ENCODE measurements at regions not wholly inside any gene's neighbourhood (a gene's known extent, or its start where the extent isn't known, plus 50 kb on each side); places are given as distances from the start of the nearest gene placed in this dataset.

GRCh38 chr12:126355346-126355745, 1290.1 kb downstream of the AACS start:
- H3K4me3 ChIP-seq (replicated peaks; ENCODE audit: low read depth, low read length) = no peak overlapping the region
- no peak for TF ChIP-seq CTCF (IDR thresholded peaks at IDR 0.05; ENCODE audit: insufficient read depth, low read length, poor library complexity, severe bottlenecking)
- DNase-seq (ENCODE audit: extremely low read depth, insufficient read length) = peak; percentile 3
- H3K36me3 ChIP-seq (ENCODE audit: control insufficient read depth, insufficient read depth, low read length) = no peaks in the 10 kb centered on the region
- no peaks in the 10 kb centered on the region for H3K27me3 ChIP-seq (replicated peaks; ENCODE audit: control insufficient read depth, insufficient read depth, low read length)

GRCh38 chr12:126358806-126359205, 1293.6 kb downstream of the AACS start:
- Histone ChIP-seq H3K27me3 (replicated peaks; ENCODE audit: control insufficient read depth, insufficient read depth, low read length) (no peaks in the 10 kb centered on the region), H3K4me3 (replicated peaks; ENCODE audit: low read depth, low read length) (no peak overlapping the region), H3K36me3 (ENCODE audit: control insufficient read depth, insufficient read depth, low read length) (no peaks in the 10 kb centered on the region)
- TF ChIP-seq CTCF (IDR thresholded peaks at IDR 0.05; ENCODE audit: insufficient read depth, low read length, poor library complexity, severe bottlenecking) = no peak
- no peak for DNase-seq (ENCODE audit: extremely low read depth, insufficient read length)

- TF ChIP-seq CTCF (IDR thresholded peaks at IDR 0.05; ENCODE audit: insufficient read depth, low read length, poor library complexity, severe bottlenecking) = no peak
- no peak for DNase-seq (ENCODE audit: extremely low read depth, insufficient read length)
- Histone ChIP-seq H3K4me3 (replicated peaks; ENCODE audit: low read depth, low read length) (no peak overlapping the region), H3K36me3 (ENCODE audit: control insufficient read depth, insufficient read depth, low read length) (no peaks in the 10 kb centered on the region), H3K27me3 (replicated peaks; ENCODE audit: control insufficient read depth, insufficient read depth, low read length) (no peaks in the 10 kb centered on the region)
These were observed 1294.0 kb downstream of the AACS start for GRCh38 chr12:126359216-126359615.

- no peak for TF ChIP-seq CTCF (IDR thresholded peaks at IDR 0.05; ENCODE audit: insufficient read depth, low read length, poor library complexity, severe bottlenecking)
- no peaks in the 10 kb centered on the region for H3K36me3 ChIP-seq (ENCODE audit: control insufficient read depth, insufficient read depth, low read length)
- no peaks in the 10 kb centered on the region for H3K27me3 ChIP-seq (replicated peaks; ENCODE audit: control insufficient read depth, insufficient read depth, low read length)
- no peak overlapping the region for H3K4me3 ChIP-seq (replicated peaks; ENCODE audit: low read depth, low read length)
- no peak for DNase-seq (ENCODE audit: extremely low read depth, insufficient read length)
These were observed 1296.6 kb downstream of the AACS start for GRCh38 chr12:126361804-126362203.

GRCh38 chr12:126362493-126362892, 1297.3 kb downstream of the AACS start:
- no peaks in the 10 kb centered on the region for H3K27me3 ChIP-seq (replicated peaks; ENCODE audit: control insufficient read depth, insufficient read depth, low read length)
- no peak for DNase-seq (ENCODE audit: extremely low read depth, insufficient read length)
- H3K36me3 ChIP-seq (ENCODE audit: control insufficient read depth, insufficient read depth, low read length) = no peaks in the 10 kb centered on the region
- no peak overlapping the region for H3K4me3 ChIP-seq (replicated peaks; ENCODE audit: low read depth, low read length)
- TF ChIP-seq CTCF (IDR thresholded peaks at IDR 0.05; ENCODE audit: insufficient read depth, low read length, poor library complexity, severe bottlenecking) = no peak

- Histone ChIP-seq H3K36me3 (ENCODE audit: control insufficient read depth, insufficient read depth, low read length) (no peaks in the 10 kb centered on the region), H3K27me3 (replicated peaks; ENCODE audit: control insufficient read depth, insufficient read depth, low read length) (no peaks in the 10 kb centered on the region), H3K4me3 (replicated peaks; ENCODE audit: low read depth, low read length) (no peak overlapping the region)
- no peak for DNase-seq (ENCODE audit: extremely low read depth, insufficient read length)
- TF ChIP-seq CTCF (IDR thresholded peaks at IDR 0.05; ENCODE audit: insufficient read depth, low read length, poor library complexity, severe bottlenecking) = no peak
These were observed 1297.7 kb downstream of the AACS start for GRCh38 chr12:126362964-126363363.

All from GM06990 (cell line).